Heart left ventricle (tissue), 16 donors: ENCODE measurements at regions not wholly inside any gene's neighbourhood (a gene's known extent, or its start where the extent isn't known, plus 50 kb on each side); places are given as distances from the start of the nearest gene placed in this dataset.

ENCODE experiments used
- ATAC-seq, 4 donors: fragments of 200-7000 bp; cut with Tn5 transposase; one replicate each; pipeline ENCODE4 v1.9.1; 2020 to 2022; ENCODE audit warnings: moderate library complexity in 4 of 4, mild to moderate bottlenecking in 3 of 4, moderate number of reproducible peaks in 1 of 4
- DNase-seq, 5 donors: peaks; one replicate each; pipeline ENCODE4 v3.0.0-alpha.2; 2020
- H3K27ac ChIP-seq, 12 donors: fragments of 200-600 bp; sonication (generic) in 4 of 12; one replicate each; pipeline versions ENCODE4 v1.5.0 to v1.8.0; 2016 to 2022; ENCODE audit warnings: mild to moderate bottlenecking in 2 of 12
- H3K27me3 ChIP-seq, 9 donors: fragments of 200-600 bp; sonication (generic) in 2 of 9; one replicate each; pipeline versions ENCODE4 v1.5.1 to v1.8.0; 2016 to 2022; ENCODE audit warnings: mild to moderate bottlenecking in 3 of 9
- H3K36me3 ChIP-seq, 9 donors: fragments of 200-600 bp; sonication (generic) in 2 of 9; one replicate each; pipeline versions ENCODE4 v1.5.0 to v1.8.0; 2018 to 2022; ENCODE audit warnings: mild to moderate bottlenecking in 2 of 9
- H3K4me1 ChIP-seq, 12 donors: fragments of 200-600 bp; sonication (generic) in 4 of 12; one replicate each; pipeline versions ENCODE4 v1.5.0 to v1.8.0; 2016 to 2022; ENCODE audit warnings: mild to moderate bottlenecking in 3 of 12
- H3K4me3 ChIP-seq, 12 donors: fragments of 200-600 bp; sonication (generic) in 4 of 12; one replicate each; pipeline versions ENCODE4 v1.5.0 to v1.8.0; 2017 to 2022; ENCODE audit warnings: mild to moderate bottlenecking in 9 of 12, moderate library complexity in 4 of 12
- H3K9me3 ChIP-seq, 12 donors: fragments of 200-600 bp; sonication (generic) in 4 of 12; one replicate each; pipeline versions ENCODE4 v1.5.0 to v1.8.0; 2016 to 2022; ENCODE audit warnings: mild to moderate bottlenecking in 1 of 12
- POLR2A ChIP-seq, 2 donors: fragments of 450-650 bp; IDR thresholded peaks; one replicate each; pipeline ENCODE4 v1.6.1; 2017; ENCODE audit warnings: antibody characterized with exemption in 2 of 2, mild to moderate bottlenecking in 2 of 2, moderate library complexity in 2 of 2
- WGBS, 4 donors: extraction: QIAGEN DNeasy Blood & Tissue Kit in 2 of 4; methylation state at CpG; one replicate each; pipeline versions ENCODE4 v1.1.5 to v1.1.7; 2013 to 2018; 5-methylcytosine and 5-hydroxymethylcytosine counted together
- intact Hi-C, 10 donors: fragments of 100-400 bp; cut with DNase I; formaldehyde crosslinking; loops; one replicate each; pipeline versions ENCODE4 v1.11.1 to v1.14.2; 2022
- TF ChIP-seq, protein P1 (sequence below), 12 donors: fragments of 200-600 bp; sonication (generic) in 4 of 12; IDR thresholded peaks; one replicate each; pipeline versions ENCODE4 v1.5.0 to v1.8.0; 2018 to 2022; ENCODE audit warnings: antibody characterized with exemption in 12 of 12, mild to moderate bottlenecking in 5 of 12
- donor health status: ischemic (EF 13 %, LVEDD 7.1; RV severe dilation, severe dysfunction).
- donor health status: healthy with polysubstance abuse.
- donor health status: DM: no; HTN: yes; CAD: no.
- donor health status: DM: no; HTN: no; CAD: no.
- donor health status: ischemic (EF 25% LVEDD 6.9; RV normal size, moderate dysfunction).
- donor health status: ischemic (EF 25% LVEDD 5.7; RV mildly dilated, moderate dysfunction).
- donor health status: healthy.
- donor health status: DM: yes; HTN: yes; CAD: no.
- donor health status: ischemic (EF 35%, LVEDD 5.7; RV mildly dilated, moderate dysfunction).
- donor health status: nonischemic (EF 11% LVEDD 7.7; RV severe dilation, severe dysfunction).
- donor health status: DM: yes; HTN: yes; CAD: no.
- donor health status: PGD.
- donor health status: ischemic (EF 29% LVEDD 5.4; RV normal size, mild dysfunction).
- donor health status: nonischemic (EF 23%, LVEDD 6.1; RV moderate dilation, normal function).

DNA sequence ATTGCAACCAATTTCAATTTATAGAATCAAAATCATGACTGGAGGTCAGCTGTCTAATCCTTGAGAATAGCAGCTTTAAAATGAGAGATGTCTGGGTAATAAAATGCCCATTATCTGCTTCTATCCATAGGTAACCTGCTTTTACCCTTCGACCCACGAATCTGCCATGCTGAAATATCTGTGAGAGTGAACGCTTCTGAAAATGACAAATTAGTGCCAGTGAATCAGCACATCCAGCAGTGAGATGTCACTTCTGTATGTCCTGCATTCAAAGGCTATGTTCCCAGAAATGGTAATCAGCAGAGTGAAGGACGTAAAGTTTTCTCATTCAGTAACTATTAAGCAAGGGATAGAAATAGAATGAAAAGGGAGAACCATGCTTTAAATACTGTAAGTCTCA is 532.4 kb upstream of the ITGA1 start:
- DNase-seq (no peak), ATAC-seq (no peak)
- no peak for TF ChIP-seq POLR2A (IDR thresholded peaks at IDR 0.05)
- TF ChIP-seq, protein P1, sequence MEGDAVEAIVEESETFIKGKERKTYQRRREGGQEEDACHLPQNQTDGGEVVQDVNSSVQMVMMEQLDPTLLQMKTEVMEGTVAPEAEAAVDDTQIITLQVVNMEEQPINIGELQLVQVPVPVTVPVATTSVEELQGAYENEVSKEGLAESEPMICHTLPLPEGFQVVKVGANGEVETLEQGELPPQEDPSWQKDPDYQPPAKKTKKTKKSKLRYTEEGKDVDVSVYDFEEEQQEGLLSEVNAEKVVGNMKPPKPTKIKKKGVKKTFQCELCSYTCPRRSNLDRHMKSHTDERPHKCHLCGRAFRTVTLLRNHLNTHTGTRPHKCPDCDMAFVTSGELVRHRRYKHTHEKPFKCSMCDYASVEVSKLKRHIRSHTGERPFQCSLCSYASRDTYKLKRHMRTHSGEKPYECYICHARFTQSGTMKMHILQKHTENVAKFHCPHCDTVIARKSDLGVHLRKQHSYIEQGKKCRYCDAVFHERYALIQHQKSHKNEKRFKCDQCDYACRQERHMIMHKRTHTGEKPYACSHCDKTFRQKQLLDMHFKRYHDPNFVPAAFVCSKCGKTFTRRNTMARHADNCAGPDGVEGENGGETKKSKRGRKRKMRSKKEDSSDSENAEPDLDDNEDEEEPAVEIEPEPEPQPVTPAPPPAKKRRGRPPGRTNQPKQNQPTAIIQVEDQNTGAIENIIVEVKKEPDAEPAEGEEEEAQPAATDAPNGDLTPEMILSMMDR (IDR thresholded peaks at IDR 0.05), result no peak
- no peaks in the 10 kb centered on the region for H3K4me1 ChIP-seq
- no peaks in the 10 kb centered on the region for H3K36me3 ChIP-seq
- intact Hi-C loops, result no loop called here
- WGBS, 4 donors, result 75 to 85% (median 79%) methylated on average over 4 of the region's 4 CpGs
- no peak overlapping the region for H3K4me3 ChIP-seq
- no peak overlapping the region for H3K27ac ChIP-seq
- peaks cover 0 to 2% (median 0%) of the 10 kb centered on the region in 12 donors for H3K9me3 ChIP-seq
- no peaks in the 10 kb centered on the region for H3K27me3 ChIP-seq

DNA sequence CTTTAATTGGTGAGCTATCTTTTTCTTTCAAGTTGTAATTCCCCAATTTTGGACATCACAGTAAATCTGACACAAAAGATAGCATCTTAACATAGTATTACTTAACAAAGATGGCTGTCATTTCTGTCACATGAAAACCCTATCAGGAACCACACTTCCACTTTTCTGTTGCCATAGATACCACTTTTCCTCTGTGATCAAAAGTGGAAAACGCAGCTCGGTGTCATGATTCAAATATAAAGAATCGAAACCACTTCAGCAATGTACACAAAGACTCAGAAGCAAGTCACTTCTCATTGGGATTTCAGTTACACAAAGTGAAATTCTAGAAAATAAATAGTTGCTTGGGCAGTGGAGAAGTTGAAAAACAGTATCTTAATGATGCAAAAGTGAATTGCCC is 524.9 kb upstream of the ITGA1 start:
- ATAC-seq (no peak), DNase-seq (no peak)
- Histone ChIP-seq H3K4me3 (no peak overlapping the region), H3K9me3 (no peaks in the 10 kb centered on the region), H3K4me1 (no peaks in the 10 kb centered on the region), H3K27me3 (peaks cover 0 to 4% (median 0%) of the 10 kb centered on the region in 9 donors), H3K36me3 (no peaks in the 10 kb centered on the region), H3K27ac (no peak overlapping the region)
- intact Hi-C loops, result no loop called here
- TF ChIP-seq, protein P1 (IDR thresholded peaks at IDR 0.05), result no peak
- no peak for TF ChIP-seq POLR2A (IDR thresholded peaks at IDR 0.05)
- WGBS, 4 donors, result 70 to 81% (median 75%) methylated on average over 3 of the region's 3 CpGs

DNA sequence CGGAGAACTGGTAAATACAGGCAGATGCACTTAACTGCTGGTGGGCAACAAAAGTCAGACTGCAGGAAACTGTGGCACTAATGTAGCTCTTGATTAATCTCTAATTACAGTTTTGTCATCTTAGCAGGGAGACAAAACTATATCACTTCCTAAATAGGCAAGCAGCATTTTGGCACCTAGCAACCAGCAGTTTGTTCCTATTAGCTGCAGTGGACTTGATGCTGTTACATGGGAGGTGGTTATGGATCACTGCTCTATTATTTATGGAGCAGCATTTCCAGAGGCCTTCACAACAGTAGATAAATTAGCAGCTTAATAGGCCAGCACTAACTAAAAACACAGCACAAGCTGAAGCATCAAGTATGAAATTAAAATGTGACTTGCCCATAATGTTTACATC is 518.3 kb upstream of the ITGA1 start:
- Histone ChIP-seq H3K4me3 (no peak overlapping the region), H3K36me3 (no peaks in the 10 kb centered on the region), H3K27me3 (no peaks in the 10 kb centered on the region), H3K9me3 (no peaks in the 10 kb centered on the region), H3K27ac (no peak overlapping the region), H3K4me1 (no peaks in the 10 kb centered on the region)
- 78 to 97% (median 86%) methylated on average over 1 of the region's 1 CpG for WGBS, 4 donors
- TF ChIP-seq, protein P1 (IDR thresholded peaks at IDR 0.05), result no peak
- TF ChIP-seq POLR2A (IDR thresholded peaks at IDR 0.05), result no peak
- intact Hi-C loops, result no loop called here
- ATAC-seq (no peak), DNase-seq (no peak)

DNA sequence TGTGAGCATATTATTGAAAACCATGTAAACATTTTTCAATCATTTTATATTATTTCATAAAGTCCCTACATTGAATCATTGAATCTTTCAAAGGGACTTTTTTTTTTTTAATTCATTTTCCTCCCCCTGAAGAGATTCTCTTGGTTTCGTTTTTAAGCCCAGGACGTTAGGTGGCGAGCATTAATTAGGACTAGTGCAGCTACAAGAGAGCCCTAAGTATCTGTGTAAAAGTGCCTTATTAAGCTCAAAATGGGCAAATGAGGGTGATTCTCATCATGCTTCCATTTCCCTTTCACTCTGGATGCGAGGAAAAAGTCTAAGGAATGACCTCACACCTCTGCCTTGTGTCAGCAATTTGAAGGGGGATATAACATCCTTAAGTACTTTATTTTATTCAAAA is 517.9 kb upstream of the ITGA1 start:
- H3K36me3 ChIP-seq, result no peaks in the 10 kb centered on the region
- WGBS, 4 donors, result 53 to 68% (median 64%) methylated on average over 4 of the region's 4 CpGs
- TF ChIP-seq, protein P1 (IDR thresholded peaks at IDR 0.05), result no peak
- TF ChIP-seq POLR2A (IDR thresholded peaks at IDR 0.05), result no peak

More for the DNA sequence above, 517.9 kb upstream of the ITGA1 start:
- no peak for DNase-seq
- H3K4me1 ChIP-seq, result no peaks in the 10 kb centered on the region
- H3K27me3 ChIP-seq, result no peaks in the 10 kb centered on the region
- no peaks in the 10 kb centered on the region for H3K9me3 ChIP-seq
- no peak overlapping the region for H3K27ac ChIP-seq
- no peak for ATAC-seq
- H3K4me3 ChIP-seq, result no peak overlapping the region
- intact Hi-C loops, result no loop called here
